Left ventricle myocardium superior (tissue), 1 donor: ENCODE measurements at regions not wholly inside any gene's neighbourhood (a gene's known extent, or its start where the extent isn't known, plus 50 kb on each side); places are given as distances from the start of the nearest gene placed in this dataset.

Source experiments
- ATAC-seq: fragments of 200-7000 bp; cut with Tn5 transposase; one replicate; pipeline ENCODE4 v1.9.1; 2020; ENCODE audit warnings: mild to moderate bottlenecking, moderate library complexity
- DNase-seq: peaks from one replicate; pipeline ENCODE4 v3.0.0-alpha.2; 2020
- intact Hi-C: fragments of 100-400 bp; cut with micrococcal nuclease; formaldehyde crosslinking; loops from one replicate; pipeline ENCODE4 v1.11.0; 2022
- donor health status: DM: no; HTN: yes; CAD: no; lungs with severe emphysema.

DNA sequence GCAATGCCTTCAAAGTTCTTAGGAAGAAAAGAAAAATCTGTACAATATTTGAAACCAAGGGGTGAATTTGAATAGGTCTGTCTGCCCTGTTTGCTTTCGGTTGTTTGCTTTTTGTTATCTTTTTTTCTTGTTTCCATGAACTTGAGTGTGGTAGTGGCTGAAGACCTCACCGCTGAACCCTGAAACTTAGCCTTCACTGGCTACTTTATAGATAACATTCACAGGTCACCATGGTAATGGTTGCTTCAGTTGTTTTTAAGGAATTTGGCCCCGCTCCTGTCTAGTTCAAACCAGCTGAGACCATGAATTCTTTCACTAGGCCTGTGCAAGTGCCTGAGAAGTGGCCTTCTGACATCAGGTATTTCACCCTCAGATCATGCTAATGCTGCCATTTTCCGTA lies 137.0 kb upstream of the PMFBP1 start:
- ATAC-seq (no peak), DNase-seq (no peak)
- intact Hi-C loops: no loop called here

DNA sequence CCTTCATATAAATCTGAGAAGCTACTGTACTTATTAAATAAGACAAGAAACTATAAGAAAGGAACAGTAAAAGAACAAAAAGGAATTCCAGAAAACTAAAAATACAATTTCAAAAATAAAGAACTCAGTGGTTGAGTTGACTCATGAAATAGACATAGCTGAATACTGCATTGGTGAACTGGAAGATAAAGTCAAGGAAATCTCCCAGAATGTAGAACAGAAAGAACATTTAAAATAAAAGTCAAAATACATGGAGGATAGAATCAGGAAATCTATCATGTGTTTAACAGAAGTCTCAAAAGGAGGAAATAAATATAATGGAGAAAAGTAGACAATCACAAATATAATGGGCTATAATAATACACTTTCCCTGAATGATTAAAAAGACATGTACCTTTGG lies 136.4 kb upstream of the PMFBP1 start:
- no peak for ATAC-seq
- intact Hi-C loops: no loop called here

DNA sequence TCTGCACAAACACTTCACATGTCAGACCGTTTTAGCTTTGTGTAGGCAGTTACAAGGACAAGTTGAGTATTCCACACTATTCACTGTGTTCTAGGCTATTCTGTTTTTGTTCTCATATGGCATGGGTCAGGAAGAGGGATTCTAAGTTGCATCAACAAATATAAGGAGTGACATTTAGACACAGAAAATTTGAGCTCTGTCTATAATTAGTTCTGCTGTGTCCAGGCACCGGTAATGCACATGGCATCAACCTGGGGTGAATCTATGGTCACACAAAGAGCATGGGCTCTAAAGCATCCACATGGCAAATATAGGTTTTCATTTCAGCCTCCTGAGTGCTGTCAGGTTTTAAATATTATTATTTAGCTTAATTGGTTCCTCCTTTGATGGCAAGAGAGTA lies 130.4 kb upstream of the PMFBP1 start:
- intact Hi-C loops: no loop called here
- ATAC-seq (no peak), DNase-seq (no peak)

More for the DNA sequence above, 136.4 kb upstream of the PMFBP1 start:
- DNase-seq: no peak

DNA sequence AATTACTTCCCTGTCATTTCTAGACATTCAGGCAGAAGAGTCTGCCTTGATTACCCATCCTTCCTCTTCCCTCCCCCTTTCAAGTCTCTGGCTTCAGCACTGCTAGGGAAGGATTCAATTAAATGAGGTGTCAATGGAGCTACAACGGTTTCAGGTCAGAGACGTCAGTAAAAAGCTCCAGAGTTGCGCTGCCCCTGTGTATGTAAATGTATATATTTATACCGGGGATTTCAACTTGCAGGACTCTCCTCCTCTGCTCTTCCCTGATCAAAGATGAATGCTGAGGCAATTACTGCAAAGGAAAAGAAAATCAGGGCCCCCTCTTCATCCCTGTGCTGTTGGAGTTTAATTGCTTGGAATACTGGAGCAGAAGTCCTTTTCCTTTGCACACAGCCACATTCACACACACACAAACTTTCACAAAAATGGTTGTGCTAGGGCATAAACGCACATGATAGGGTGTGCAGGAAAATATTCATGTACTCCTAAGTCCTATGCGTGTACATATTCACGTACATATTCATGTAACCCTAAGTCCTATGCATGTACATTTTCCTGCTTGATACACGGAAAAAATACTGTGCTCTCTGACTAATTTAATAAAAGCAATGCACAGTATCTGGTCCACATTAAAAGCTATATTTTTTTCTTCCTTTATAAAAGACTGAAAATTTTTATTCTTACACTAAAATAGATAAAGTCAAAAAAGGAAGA lies 129.7 kb upstream of the PMFBP1 start:
- DNase-seq (no peak), ATAC-seq (no peak)
- intact Hi-C loops: no loop called here

DNA sequence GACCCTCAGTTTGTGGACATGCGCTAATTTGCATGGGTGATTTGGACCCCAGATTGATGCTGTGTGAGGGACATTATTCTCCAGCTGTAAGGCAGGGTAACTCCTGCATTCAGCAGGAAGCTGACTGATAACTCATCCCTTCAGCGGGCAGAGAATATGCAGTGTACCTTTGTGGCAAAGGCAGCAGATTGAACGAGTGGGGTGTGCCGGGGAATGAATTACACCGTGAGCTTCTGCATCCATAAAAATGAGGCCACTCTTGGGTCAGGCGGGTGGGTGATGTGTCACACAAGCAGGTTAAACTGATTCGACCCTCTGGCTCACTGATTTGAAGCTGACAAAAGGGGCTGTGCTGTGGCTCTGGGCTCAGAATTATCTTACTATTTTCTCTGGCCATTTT lies 128.9 kb upstream of the PMFBP1 start:
- intact Hi-C loops: no loop called here
- DNase-seq (no peak), ATAC-seq (no peak)

DNA sequence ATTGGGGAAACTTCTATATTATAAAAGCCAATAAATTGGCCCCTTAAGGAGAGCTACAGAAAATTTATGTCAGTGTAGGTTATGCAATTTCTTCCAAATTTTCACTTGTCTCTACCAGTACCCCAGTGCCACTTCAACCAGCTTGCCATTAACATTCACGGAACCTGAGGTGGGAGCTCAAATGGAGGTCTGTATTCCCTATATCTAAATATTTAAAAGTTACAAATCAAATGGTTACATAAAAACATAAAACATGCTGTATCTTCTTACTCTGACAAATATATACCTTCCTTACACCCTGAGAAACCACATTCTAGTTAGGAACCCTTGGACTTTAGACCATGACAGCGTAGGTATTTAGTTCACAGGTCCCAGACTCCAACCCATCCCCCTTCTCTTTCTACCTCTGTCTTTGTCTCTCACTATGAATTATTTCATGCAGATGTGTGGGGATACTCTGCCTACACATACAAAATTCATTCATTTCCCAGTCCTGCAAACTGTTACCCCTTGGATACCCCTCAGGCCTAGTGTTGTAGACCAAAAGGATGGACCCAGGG lies 127.8 kb upstream of the PMFBP1 start:
- intact Hi-C loops: no loop called here
- no peak for DNase-seq
- no peak for ATAC-seq

DNA sequence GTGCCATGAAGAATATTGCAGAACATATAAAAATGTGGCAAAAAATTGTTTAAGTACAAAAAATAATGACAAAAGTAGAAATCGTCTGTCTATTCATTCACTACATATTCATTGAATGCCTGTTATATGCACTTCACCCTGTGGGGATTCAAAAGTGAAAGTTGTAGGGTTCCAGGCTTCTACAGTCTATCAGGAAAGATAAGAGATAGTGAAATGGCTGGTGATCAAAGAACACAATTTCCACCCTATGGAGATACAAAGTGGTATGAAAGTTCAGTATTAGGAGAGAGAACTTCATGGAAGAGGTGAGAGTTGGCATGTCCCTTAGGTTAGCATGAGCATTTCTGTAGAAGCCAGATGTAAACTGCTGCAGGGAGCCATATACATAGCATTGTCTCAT lies 127.0 kb upstream of the PMFBP1 start:
- intact Hi-C loops: no loop called here
- ATAC-seq (no peak), DNase-seq (no peak)

- intact Hi-C loops: no loop called here
- ATAC-seq: no peak
- no peak for DNase-seq
These were observed 124.0 kb upstream of the PMFBP1 start for GRCh38 chr16:72295914-72296313.

DNA sequence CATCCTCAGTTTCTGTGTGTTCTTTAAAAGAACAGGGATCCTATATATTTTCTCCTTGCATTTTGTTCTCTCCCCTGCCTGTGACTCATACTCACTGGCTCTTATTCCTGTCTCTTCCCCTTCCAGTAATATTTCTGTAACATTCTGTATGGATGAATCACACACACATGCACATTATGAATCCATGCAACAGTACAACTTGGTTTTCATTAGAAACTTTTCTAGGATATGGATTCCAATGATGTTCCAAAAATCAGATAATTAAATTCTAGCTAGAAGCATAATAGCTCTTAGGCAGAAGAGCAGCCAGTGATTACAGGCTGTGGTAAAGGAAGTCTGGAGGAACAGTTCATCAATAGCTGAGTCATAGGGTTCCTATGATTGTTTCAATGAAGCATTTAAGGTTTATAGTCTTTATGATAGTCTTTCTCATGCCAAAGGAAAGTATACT lies 119.6 kb upstream of the PMFBP1 start:
- intact Hi-C loops: no loop called here
- DNase-seq: no peak
- no peak for ATAC-seq

GRCh38 chr16:72291121-72291520 lies 119.2 kb upstream of the PMFBP1 start:
- ATAC-seq (no peak), DNase-seq (no peak)
- intact Hi-C loops: no loop called here

DNA sequence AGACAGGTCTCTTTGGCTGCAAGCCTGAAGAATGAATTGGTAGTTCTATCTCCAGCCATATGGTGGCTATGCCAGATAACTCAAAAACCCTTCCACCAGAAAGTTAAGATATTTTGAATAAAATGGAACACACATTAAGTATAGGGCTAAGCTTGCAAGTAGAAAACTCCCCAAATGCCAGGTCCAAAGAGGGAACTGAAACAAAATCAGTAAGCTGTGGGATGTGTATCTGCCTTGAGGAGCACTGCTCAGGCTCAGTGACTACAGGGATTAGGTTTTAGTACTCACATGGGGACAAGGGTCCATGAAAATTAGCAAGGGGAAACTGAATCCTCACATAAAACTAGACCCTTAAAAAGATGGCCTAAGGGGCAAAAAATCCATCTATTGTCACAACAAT lies 115.7 kb upstream of the PMFBP1 start:
- intact Hi-C loops: no loop called here
- no peak for ATAC-seq
- DNase-seq: no peak

GRCh38 chr16:72286936-72287620 lies 115.1 kb upstream of the PMFBP1 start:
- ATAC-seq: no peak
- no peak for DNase-seq
- intact Hi-C loops: no loop called here

DNA sequence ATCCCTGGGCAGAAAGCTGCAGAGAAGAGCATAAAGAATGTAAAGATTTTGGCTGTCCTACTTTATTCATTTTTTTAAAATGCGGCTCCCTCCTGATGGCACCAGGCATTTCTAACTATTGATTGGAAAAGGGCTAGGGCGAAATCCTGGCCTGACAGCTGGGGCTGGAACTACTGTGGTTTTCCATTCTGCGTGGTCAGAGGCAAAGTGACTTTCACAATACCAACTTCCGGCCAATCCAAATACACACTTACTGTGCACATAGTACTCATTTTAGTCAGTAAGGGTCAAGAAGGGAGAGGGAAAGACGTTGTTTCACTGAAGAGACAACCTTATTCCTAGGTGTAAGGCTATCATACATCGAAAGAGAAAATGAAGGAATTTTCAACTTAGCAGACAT lies 113.8 kb upstream of the PMFBP1 start:
- intact Hi-C loops: no loop called here
- DNase-seq (no peak), ATAC-seq (no peak)

DNA sequence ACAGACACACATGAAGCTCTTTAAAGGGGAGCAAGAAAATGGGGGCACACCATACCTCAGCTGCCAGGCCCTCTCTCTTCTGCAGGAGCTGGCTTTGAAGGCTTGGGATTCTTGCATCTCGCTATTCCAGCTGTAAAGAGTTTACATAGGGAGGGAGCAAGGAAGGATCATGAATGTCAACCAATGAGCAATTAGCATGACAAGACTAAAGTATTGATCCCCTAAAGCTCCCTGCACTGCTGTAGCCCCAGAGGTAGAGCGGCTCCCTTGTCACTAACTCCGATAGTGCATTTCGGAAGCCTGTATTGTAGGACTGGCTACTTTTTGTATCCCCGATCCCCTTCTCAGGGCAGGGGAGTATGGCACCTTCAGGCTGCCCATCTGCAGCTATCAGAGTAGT lies 113.4 kb upstream of the PMFBP1 start:
- intact Hi-C loops: no loop called here
- no peak for DNase-seq
- no peak for ATAC-seq

DNA sequence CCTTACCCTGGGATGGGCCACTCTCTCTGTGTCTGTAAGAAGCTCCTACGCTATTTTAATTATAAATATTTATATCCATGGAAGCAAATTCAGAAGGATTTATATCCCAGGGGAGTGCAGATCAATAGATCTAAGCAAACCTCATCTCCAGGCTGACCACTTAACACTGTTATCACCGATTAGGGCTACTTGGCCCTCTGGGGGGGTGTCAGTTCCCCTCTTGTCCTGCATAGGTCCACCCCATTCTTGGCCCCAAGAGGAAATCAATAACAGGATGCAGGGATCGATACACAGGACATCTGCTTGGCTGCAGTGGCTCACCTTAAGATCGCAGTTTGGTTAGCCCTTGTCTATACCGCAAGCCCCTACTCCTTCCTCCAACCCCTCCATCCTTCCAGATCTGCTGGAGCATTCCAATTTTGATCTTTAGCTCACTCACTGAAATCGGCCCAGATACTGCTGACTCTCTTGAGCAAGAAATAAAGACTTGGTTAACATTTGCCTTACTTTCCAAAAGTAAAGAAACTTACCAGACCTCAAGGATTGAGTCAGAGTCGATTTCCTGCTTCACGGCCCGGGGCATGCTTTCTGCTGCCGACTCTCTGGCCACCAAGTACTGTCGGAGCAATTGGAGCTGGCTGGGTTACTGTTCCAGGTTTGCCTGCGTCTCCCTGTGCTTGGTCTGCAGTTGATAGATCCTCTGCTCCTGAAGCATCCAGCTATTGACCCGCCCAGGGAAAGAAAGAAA lies 112.3 kb upstream of the PMFBP1 start:
- intact Hi-C loops: no loop called here
- ATAC-seq (no peak), DNase-seq (no peak)

GRCh38 chr16:72282362-72282761 lies 110.4 kb upstream of the PMFBP1 start:
- ATAC-seq (no peak), DNase-seq (no peak)
- intact Hi-C loops: no loop called here

GRCh38 chr16:72278301-72278700 lies 106.3 kb upstream of the PMFBP1 start:
- intact Hi-C loops: no loop called here
- no peak for ATAC-seq

GRCh38 chr16:72277749-72278148 lies 105.8 kb upstream of the PMFBP1 start:
- intact Hi-C loops: no loop called here
- ATAC-seq: no peak
- no peak for DNase-seq

More at GRCh38 chr16:72278301-72278700, 106.3 kb upstream of the PMFBP1 start:
- no peak for DNase-seq

DNA sequence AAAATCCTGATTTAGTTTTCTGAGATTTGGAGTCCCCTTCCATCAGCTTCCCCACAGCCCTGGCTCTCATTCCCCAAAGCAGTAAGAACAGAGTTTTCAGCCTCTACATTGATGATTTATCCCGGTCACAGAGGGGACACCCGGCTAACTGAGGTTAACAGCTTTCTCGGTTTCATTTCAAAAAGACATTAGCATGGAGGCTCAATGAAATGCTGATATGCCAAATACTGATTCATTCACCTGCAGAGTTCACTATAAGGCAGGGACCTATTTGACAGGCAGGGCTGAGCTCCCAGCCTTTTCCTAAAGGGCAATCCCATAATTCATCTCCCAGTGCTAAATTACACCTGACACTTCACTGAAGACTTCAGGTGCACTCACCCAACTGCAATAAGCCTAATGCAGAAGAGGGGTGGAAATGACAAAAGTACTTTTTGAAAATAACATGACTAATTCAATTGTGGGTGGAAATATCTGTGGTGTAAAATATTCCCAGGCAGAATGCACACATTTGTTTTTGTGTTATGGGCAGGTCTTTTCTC lies 99.8 kb upstream of the PMFBP1 start:
- DNase-seq (no peak), ATAC-seq (no peak)
- intact Hi-C loops: no loop called here

DNA sequence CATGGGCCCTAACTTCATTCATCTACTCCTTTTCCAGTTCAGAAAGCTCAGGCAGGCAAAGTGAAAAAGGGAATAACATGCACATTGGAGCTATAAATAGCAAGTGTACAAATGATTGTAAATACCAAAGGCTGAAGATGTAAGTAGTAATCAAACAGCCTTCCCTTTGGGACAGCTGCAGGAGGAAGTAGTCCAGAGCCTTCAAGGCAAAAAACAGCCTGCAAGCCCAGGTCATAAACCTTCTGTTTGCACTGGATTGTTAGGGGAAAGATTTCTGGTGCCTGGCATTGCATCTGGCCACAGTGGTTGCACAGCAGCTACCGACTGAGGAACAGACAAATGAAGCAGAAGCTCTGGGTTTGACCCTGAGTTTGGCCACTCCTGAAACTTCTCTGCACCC lies 98.6 kb upstream of the PMFBP1 start:
- ATAC-seq: no peak
- intact Hi-C loops: no loop called here
- no peak for DNase-seq
